SK-N-SH (cell line): ENCODE measurements at regions not wholly inside any gene's neighbourhood (a gene's known extent, or its start where the extent isn't known, plus 50 kb on each side); places are given as distances from the start of the nearest gene placed in this dataset.
"Not testable (repeated sequence)": the region's sequence is repeated elsewhere in the genome, so short reads cannot be mapped to it uniquely, and the experiment has no call there.

Experiments used
- CTCF ChIA-PET: fragments of 300-600, 350-600 bp; formaldehyde crosslinking; extraction: SDS; loops from one replicate; lab custom pipeline; 2021; lab: Yijun Ruan, JAX
- POLR2A ChIA-PET: fragments of 350-600 bp; sonication (Branson Sonifier 250); formaldehyde crosslinking; extraction: SDS; loops from one replicate; lab custom pipeline; 2020; ENCODE audit warnings: antibody characterized with exemption, inconsistent platforms; lab: Yijun Ruan, JAX
- DNase-seq: peaks from one replicate; pipeline ENCODE4 v3.0.0; 2012
- H2AFZ ChIP-seq: fragments of 200-600 bp; sonication (generic); 2 replicates; pipeline ENCODE4 v1.8.1; 2016; ENCODE audit warnings: antibody characterized with exemption, mild to moderate bottlenecking, low read depth
- H3F3A ChIP-seq: fragments of 200-600 bp; sonication (generic); replicated peaks from 2 replicates; pipeline ENCODE3; 2016; ENCODE audit warnings: antibody characterized with exemption, mild to moderate bottlenecking; ENCODE audit not compliant: insufficient read depth
- H3K27ac ChIP-seq, 2 experiments: fragments of 200-500 bp in 1 of 2; fragments of 200-600 bp in 1 of 2; sonication (Bioruptor generic) in 1 of 2; sonication (generic), shearing (Covaris generic) in 1 of 2; 2 replicates each; pipeline versions ENCODE4 v1.5.1 to v1.6.1; 2014 to 2016; ENCODE audit warnings: low read depth in 2 of 2, inconsistent platforms in 1 of 2, low read length in 1 of 2, mild to moderate bottlenecking in 1 of 2, mixed read lengths in 1 of 2
- H3K27me3 ChIP-seq: fragments of 200-600 bp; sonication (generic), shearing (Covaris generic); 2 replicates; pipeline ENCODE4 v1.6.1; 2016; ENCODE audit warnings: mixed run types; ENCODE audit not compliant: insufficient read depth
- H3K36me3 ChIP-seq, 2 experiments: fragments of 200-500 bp in 1 of 2; fragments of 200-600 bp in 1 of 2; sonication (Bioruptor generic) in 1 of 2; sonication (generic) in 1 of 2; replicated peaks in 1 of 2; 2 replicates each; pipeline versions ENCODE3 to v1.5.1; 2014 to 2016; ENCODE audit warnings: low read length in 1 of 2, mild to moderate bottlenecking in 1 of 2; ENCODE audit not compliant: insufficient read depth in 2 of 2, control insufficient read depth in 1 of 2
- H3K4me1 ChIP-seq, 2 experiments: fragments of 200-500 bp in 1 of 2; fragments of 200-600 bp in 1 of 2; sonication (Bioruptor generic) in 1 of 2; sonication (generic), shearing (Covaris generic) in 1 of 2; 2 replicates each; pipeline versions ENCODE4 v1.5.1 to v1.6.1; 2014 to 2016; ENCODE audit warnings: low read depth in 1 of 2, low read length in 1 of 2, mixed run types in 1 of 2; ENCODE audit not compliant: insufficient read depth in 2 of 2, control insufficient read depth in 1 of 2
- H3K4me2 ChIP-seq: fragments of 200-600 bp; sonication (generic), shearing (Covaris generic); 2 replicates; pipeline ENCODE4 v1.6.1; 2017; ENCODE audit warnings: mixed run types
- H3K4me3 ChIP-seq, 2 experiments: fragments of 200-500 bp in 1 of 2; fragments of 200-600 bp in 1 of 2; sonication (Bioruptor generic) in 1 of 2; sonication (generic), shearing (Covaris generic) in 1 of 2; 2 replicates each; pipeline versions ENCODE4 v1.5.1 to v1.8.1; 2014 to 2016; ENCODE audit warnings: low read depth in 2 of 2, inconsistent platforms in 1 of 2, low read length in 1 of 2, mild to moderate bottlenecking in 1 of 2, mixed read lengths in 1 of 2, moderate library complexity in 1 of 2
- H3K79me2 ChIP-seq: fragments of 200-600 bp; sonication (generic); 2 replicates; pipeline ENCODE4 v1.8.1; 2017; ENCODE audit warnings: mild to moderate bottlenecking; ENCODE audit not compliant: insufficient read depth
- H3K9ac ChIP-seq: fragments of 200-600 bp; sonication (generic); 2 replicates; pipeline ENCODE4 v1.6.1; 2017; ENCODE audit warnings: mixed run types
- H3K9me2 ChIP-seq: fragments of 200-600 bp; sonication (generic); 2 replicates; pipeline ENCODE4 v1.6.1; 2017; ENCODE audit warnings: mixed run types
- H3K9me3 ChIP-seq: fragments of 200-600 bp; sonication (generic); 2 replicates; pipeline ENCODE4 v1.6.1; 2017; ENCODE audit warnings: mixed run types, mild to moderate bottlenecking, moderate library complexity
- H4K20me1 ChIP-seq: fragments of 200-600 bp; sonication (generic); 2 replicates; pipeline ENCODE4 v1.6.1; 2017; ENCODE audit warnings: mild to moderate bottlenecking, mixed run types; ENCODE audit not compliant: insufficient read depth
- FOSL2 ChIP-seq: IDR thresholded peaks from 2 replicates; pipeline ENCODE4 v1.4.0; 2012; ENCODE audit warnings: low read depth, mild to moderate bottlenecking, moderate library complexity, borderline replicate concordance
- FOXM1 ChIP-seq: IDR thresholded peaks from 2 replicates; pipeline ENCODE4 v1.4.0; 2012; ENCODE audit warnings: low read depth, mild to moderate bottlenecking
- GABPA ChIP-seq: IDR thresholded peaks from 2 replicates; pipeline ENCODE4 v1.4.0; 2012; ENCODE audit warnings: low read depth, mild to moderate bottlenecking
- NFIC ChIP-seq: IDR thresholded peaks from 2 replicates; pipeline ENCODE4 v1.4.0; 2012; ENCODE audit warnings: borderline replicate concordance
- NRF1 ChIP-seq: IDR thresholded peaks from 2 replicates; pipeline ENCODE4 v1.6.1; 2012; ENCODE audit warnings: low read depth, mild to moderate bottlenecking, low read length
- RXRA ChIP-seq: IDR thresholded peaks from 2 replicates; pipeline ENCODE4 v1.4.0; 2012; ENCODE audit warnings: low read depth, mild to moderate bottlenecking, borderline replicate concordance
- SIN3A ChIP-seq: IDR thresholded peaks from 2 replicates; pipeline ENCODE4 v1.6.1; 2012; ENCODE audit warnings: low read depth, mild to moderate bottlenecking, low read length, moderate library complexity, borderline replicate concordance
- SMC3 ChIP-seq: IDR thresholded peaks from 2 replicates; pipeline ENCODE4 v1.6.1; 2012; ENCODE audit warnings: low read depth, low read length, improper control_type of control experiment
- TAF1 ChIP-seq: IDR thresholded peaks from 2 replicates; pipeline ENCODE4 v1.6.1; 2012; ENCODE audit warnings: low read depth, mild to moderate bottlenecking, low read length, moderate library complexity, borderline replicate concordance
- USF2 ChIP-seq: fragments of 150-350 bp; IDR thresholded peaks from 2 replicates; pipeline ENCODE4 v1.6.1; 2017; ENCODE audit warnings: antibody characterized with exemption, low read length, low read depth, borderline replicate concordance
- YY1 ChIP-seq: IDR thresholded peaks from 2 replicates; pipeline ENCODE4 v1.4.0; 2012; ENCODE audit warnings: low read depth, mild to moderate bottlenecking
- ZBTB33 ChIP-seq: IDR thresholded peaks from 2 replicates; pipeline ENCODE4 v1.4.0; 2012; ENCODE audit warnings: low read depth, borderline replicate concordance
- WGBS: methylation state at CpG from one replicate; pipeline ENCODE4 v1.1.6; 2017; ENCODE audit warnings: low lambda C conversion rate; 5-methylcytosine and 5-hydroxymethylcytosine counted together

- 83% methylated on average over 3 of the region's 4 CpGs for WGBS
- H3K79me2 ChIP-seq, H3K4me2 ChIP-seq, H3K9me2 ChIP-seq, H3K4me3 ChIP-seq, H3K4me1 ChIP-seq, H3K27me3 ChIP-seq, H4K20me1 ChIP-seq, CTCF ChIA-PET, POLR2A ChIA-PET, H2AFZ ChIP-seq, H3K36me3 ChIP-seq, H3K9ac ChIP-seq, DNase-seq, H3F3A ChIP-seq, H3K27ac ChIP-seq, H3K9me3 ChIP-seq: not testable (repeated sequence)
Observed at GRCh38 chr22:25301912-25302311, 82.5 kb downstream of the CRYBB2 start.

GRCh38 chr22:25309586-25309985 lies 90.1 kb downstream of the CRYBB2 start:
- H3K36me3 ChIP-seq, CTCF ChIA-PET, H3K27ac ChIP-seq, H3K9me3 ChIP-seq, H3K4me1 ChIP-seq, H3F3A ChIP-seq, H3K9ac ChIP-seq, DNase-seq, H3K4me2 ChIP-seq, H4K20me1 ChIP-seq, H3K4me3 ChIP-seq, H2AFZ ChIP-seq, H3K79me2 ChIP-seq, H3K9me2 ChIP-seq, H3K27me3 ChIP-seq, POLR2A ChIA-PET: not testable (repeated sequence)
- 67% methylated on average over 1 of the region's 4 CpGs for WGBS

- DNase-seq, H3K36me3 ChIP-seq, H2AFZ ChIP-seq, H3K9me2 ChIP-seq, H3K9ac ChIP-seq, H3K4me2 ChIP-seq, POLR2A ChIA-PET, H3F3A ChIP-seq, CTCF ChIA-PET, H3K79me2 ChIP-seq, H3K4me1 ChIP-seq, H3K27me3 ChIP-seq, H3K9me3 ChIP-seq, H3K4me3 ChIP-seq, H4K20me1 ChIP-seq, H3K27ac ChIP-seq: not testable (repeated sequence)
- WGBS, result 38% methylated on average over 1 of the region's 5 CpGs
Observed at GRCh38 chr22:25311924-25312323, 92.5 kb downstream of the CRYBB2 start.

- no peak overlapping the region for H3K27ac ChIP-seq
- no peaks in the 10 kb centered on the region for H4K20me1 ChIP-seq
- ChIA-PET POLR2A (no interaction called here), CTCF (no interaction called here)
- H3K36me3 ChIP-seq, result no peaks in the 10 kb centered on the region
- H3K4me2 ChIP-seq, result no peak overlapping the region
- DNase-seq, result no peak
- WGBS, result 20% methylated on average over 1 of the region's 15 CpGs
- H3K4me3 ChIP-seq, result no peak overlapping the region
- no peak for TF ChIP-seq FOSL2
- TF ChIP-seq SIN3A, result no peak
- TF ChIP-seq NRF1, result no peak
- TF ChIP-seq ZBTB33, result no peak
- TF ChIP-seq FOXM1, result no peak
- TF ChIP-seq TAF1, result no peak
- no peak for TF ChIP-seq NFIC
- no peak for TF ChIP-seq RXRA
- TF ChIP-seq GABPA, result no peak
- TF ChIP-seq SMC3, result no peak
- no peak for TF ChIP-seq USF2
- TF ChIP-seq YY1, result no peak
- H3K9me2 ChIP-seq, result no peaks in the 10 kb centered on the region
- H3K79me2 ChIP-seq, result no peaks in the 10 kb centered on the region
- H3K4me1 ChIP-seq, result no peaks in the 10 kb centered on the region
- H3K9ac ChIP-seq, result no peak overlapping the region
- H3F3A ChIP-seq, result no peaks in the 10 kb centered on the region
- H3K27me3 ChIP-seq, result no peaks in the 10 kb centered on the region
- no peaks in the 10 kb centered on the region for H3K9me3 ChIP-seq
- H2AFZ ChIP-seq, result no peak overlapping the region
Observed at GRCh38 chr22:25318081-25318823, 98.8 kb downstream of the CRYBB2 start.
